Prostate gland (tissue), 2 donors: ENCODE measurements at regions not wholly inside any gene's neighbourhood (a gene's known extent, or its start where the extent isn't known, plus 50 kb on each side); places are given as distances from the start of the nearest gene placed in this dataset.

Experiments used
- CTCF ChIP-seq, 4 experiments: fragments of 200-600 bp in 2 of 4; fragments of 450-650 bp in 2 of 4; sonication (generic) in 2 of 4; IDR thresholded peaks; 1 replicate in 3 of 4; 2 replicates in 1 of 4; pipeline ENCODE4 v1.5.1; 2016 to 2019; ENCODE audit warnings: antibody characterized with exemption in 4 of 4, mild to moderate bottlenecking in 2 of 4, moderate library complexity in 2 of 4
- POLR2A ChIP-seq: fragments of 450-650 bp; IDR thresholded peaks from one replicate; pipeline ENCODE4 v1.6.1; 2016; ENCODE audit warnings: antibody characterized with exemption, mild to moderate bottlenecking

DNA sequence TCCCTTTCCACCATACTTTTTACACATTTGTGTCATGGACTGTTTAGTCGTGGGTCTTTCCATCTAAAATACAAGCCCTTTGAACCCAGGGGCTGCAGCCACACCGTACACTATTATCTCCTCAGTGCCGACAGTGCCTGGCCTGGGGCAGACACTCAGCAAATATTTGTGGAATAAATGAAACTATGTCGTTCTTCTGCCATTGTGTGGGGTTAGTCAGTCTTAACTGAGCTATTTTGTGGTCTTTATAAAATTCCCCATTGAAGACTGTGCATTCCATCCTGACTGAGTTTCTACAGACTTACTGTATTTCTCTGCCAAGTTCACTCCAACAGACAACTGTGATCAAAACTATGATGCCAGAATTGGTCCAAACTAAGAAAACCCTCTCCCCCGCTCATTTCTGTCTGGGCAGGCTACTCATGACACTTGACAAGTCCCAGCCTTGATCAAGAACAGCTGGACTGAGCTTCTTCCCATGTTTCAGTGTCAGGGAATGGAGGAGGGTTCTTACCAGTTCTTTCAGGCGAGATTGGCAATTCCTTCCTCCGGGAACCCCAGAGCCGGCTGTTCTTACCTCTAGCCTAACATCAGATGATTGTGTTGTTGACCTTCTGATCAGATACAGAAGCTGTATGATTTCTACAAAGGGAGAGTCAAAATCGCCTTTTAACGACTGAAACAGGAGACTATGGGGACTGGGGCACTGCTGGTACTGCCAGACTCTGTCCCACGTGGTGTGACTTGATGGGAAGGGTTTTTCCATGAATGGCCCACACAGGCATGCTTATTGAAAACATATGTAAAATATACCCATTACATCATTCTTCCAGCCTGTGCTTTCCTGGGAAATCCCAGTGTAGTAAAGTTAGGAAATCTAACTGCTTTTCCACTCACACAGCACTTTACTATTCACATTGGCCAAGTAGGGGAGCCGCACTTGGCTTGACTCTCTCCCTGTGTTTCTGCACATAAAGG is 77.4 kb upstream of the NPAS2 start:
- TF ChIP-seq CTCF (IDR thresholded peaks at IDR 0.05) (no peak), POLR2A (no peak)
